Embryonic facial prominence (tissue), 1 donor: ENCODE measurements at regions not wholly inside any gene's neighbourhood (a gene's known extent, or its start where the extent isn't known, plus 50 kb on each side); places are given as distances from the start of the nearest gene placed in this dataset.

Experiments
- DNase-seq: peaks from one replicate; pipeline ENCODE4 v3.0.0-alpha.2; 2016; ENCODE audit errors: extremely low spot score

GRCh38 chr2:217120429-217120828, 260.6 kb upstream of the TNP1 start:
- DNase-seq, result no peak

DNA sequence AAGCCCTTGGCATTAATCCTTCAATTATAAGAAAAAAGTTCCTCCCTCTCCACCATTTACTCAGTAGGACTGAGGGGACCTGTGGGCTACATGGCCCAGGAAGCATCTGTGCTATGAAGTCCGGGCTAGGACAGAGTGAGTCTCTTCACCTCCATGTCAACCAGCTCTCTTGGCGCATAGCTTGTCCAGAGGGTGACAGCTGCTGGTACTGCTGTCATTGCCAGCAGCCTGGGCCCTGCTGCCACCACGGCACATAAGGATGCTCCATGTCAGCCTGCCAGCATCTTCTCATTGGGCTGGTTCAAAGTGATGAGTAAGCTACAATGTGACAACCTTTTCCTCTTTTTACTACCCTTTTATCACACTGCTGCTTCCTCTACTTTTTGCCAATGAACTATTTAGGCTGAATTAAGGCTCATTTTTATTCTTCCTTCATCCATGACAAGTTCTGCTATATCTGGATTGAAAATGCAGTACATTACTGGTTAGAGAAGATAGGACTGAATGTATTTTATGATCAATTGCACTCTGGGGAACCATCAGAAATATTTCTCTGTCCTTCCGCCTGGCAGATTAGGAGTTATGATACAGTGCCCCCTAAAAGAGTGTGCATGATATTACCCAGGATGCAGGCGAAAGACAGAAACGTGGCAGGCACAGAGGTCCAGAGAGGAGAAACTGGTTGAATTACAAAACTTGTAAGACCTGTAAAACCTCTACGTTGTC, 258.9 kb upstream of the TNP1 start:
- DNase-seq, result no peak

DNA sequence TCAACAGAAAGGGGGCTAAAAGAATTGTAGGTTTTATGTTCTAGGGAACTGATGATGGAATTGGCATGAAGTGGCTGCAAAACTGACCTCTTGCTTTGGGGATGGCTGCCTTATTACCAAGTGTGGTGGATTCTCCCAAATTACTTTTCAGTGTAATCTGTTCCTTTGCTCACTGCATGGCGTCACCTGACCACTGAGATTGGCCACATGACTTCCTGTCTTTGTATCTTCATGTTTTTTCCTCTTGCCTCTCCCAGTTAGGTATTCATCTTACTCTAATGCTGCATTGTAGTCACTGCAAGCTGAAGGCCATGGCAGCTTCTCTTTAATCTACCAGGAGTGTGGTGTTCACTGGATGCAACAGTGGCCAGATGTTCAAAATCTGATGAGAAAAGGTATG, 257.7 kb upstream of the TNP1 start:
- DNase-seq, result no peak

GRCh38 chr2:217116610-217117009, 256.7 kb upstream of the TNP1 start:
- DNase-seq, result no peak

DNA sequence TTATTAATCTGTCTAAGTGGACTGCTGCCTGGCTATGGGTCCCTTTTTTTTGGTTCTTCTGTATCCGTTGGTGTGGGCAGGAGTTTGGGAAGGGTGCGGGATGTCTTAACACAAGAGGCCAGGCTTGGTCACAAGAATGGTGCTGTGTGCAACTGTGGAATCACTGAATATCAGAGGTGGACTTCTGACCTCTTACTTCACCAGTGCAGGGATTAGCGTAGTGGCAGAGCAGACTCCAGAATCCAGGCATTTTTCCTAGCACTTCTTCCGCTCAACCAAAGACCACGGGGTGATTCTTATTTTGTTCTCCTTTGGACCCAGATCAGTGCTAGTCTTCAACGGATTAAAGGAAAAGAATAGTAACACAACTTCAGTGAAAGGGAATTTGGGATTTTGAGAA, 254.3 kb upstream of the TNP1 start:
- DNase-seq, result no peak

DNA sequence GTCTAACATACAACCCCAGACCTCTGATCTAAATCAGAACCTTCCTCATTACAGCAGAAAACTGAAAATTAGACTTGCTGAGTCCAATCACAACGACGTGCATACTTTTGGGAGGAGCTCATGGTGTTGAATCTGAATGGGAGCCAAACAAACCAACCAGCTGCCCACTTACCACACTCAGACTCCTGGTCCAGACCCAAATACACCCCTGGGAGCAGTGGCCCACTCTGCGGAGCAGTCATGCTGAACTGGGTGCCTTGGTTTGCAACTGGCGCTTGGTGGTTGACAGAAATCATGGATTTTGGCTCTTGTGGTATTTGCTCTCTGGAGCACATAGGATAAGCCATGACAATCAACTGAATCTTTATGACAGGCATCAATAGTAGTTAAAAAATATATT, 253.6 kb upstream of the TNP1 start:
- DNase-seq, result no peak

- DNase-seq, result no peak
These were observed 250.7 kb upstream of the TNP1 start for GRCh38 chr2:217110550-217110949.

- DNase-seq, result no peak
These were observed 248.7 kb upstream of the TNP1 start for GRCh38 chr2:217108575-217109027.

- DNase-seq, result no peak
These were observed 248.2 kb upstream of the TNP1 start for GRCh38 chr2:217108086-217108485.

DNA sequence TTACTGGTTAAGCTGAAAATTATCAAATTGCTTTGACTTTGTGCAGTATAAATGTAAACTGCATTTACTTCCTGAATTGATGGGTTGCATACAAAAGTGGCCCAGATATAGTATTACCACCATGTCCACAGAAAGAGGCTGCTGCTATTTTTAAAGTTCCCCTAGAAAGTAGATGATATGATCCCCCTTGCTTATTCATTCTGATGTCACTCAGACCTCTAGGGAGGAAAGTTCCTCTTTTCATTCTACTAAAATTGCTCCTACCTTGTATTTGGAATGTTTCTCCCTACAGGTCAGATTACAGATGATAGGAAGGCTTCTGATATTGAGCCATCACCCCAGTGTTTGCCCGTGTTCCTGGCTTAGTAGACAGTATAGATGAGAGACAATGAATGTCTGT, 247.6 kb upstream of the TNP1 start:
- no peak for DNase-seq

DNA sequence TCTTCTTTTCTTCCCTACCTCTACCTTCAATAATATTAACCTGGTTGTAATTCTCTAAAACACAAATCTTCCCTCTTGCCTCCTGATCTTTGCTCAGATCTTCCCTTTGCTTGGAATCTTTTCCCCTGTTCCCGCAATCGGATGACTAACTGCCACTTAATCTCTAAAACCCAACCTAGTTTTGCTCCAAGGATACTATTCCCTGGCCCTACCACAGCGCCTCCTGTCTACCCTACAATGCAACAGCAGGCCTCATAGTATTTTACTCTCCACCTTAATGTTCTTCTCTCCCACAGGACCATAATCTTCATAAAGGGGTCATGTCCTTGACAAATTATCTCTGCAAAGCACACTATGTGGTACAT, 246.8 kb upstream of the TNP1 start:
- no peak for DNase-seq

DNA sequence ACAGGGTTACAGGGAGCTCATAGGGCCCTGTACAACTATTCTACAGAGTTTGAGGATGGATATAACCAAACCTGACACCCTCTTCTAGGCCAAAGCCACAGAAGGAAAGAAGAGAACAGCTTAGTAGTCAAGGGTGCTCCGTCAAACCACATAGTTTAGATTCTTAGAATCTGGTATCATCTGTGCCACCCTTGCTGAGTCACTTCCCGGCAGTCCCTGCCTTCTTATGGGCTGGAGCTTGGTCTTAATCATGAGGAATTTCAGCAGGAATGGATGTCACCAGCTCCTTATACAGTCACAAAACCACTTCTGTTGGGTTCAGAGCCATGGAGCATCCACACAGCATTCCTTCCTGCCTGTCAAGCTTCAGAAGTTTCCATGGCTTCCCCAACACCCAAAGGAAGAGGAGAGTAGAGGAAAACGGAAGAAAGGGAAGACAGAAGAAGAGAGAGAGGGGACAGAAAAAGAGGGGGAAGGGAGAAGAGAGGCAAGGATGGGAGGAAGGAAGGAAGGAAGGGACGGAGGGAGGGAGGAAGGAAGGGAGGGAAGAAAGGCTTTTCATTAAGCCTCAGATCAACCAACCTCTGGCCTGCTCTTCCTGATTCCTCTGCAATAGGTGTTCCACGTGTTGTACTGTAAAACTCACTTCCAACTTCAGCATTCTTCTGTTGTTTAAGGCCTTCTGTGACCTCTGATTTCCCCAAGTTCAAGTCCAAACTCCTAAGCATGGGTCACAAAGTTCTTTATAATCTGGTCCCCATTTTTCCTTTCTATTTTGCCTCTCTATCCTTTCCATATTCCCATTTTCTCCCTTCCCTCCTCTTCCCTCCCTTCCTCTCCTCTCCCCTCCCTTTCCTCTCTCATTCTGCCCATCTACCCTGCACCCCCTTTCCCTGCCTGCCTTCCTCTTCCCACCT, 246.1 kb upstream of the TNP1 start:
- no peak for DNase-seq

GRCh38 chr2:217103752-217104545, 244.1 kb upstream of the TNP1 start:
- no peak for DNase-seq

GRCh38 chr2:217102956-217103355, 243.1 kb upstream of the TNP1 start:
- DNase-seq, result no peak

DNA sequence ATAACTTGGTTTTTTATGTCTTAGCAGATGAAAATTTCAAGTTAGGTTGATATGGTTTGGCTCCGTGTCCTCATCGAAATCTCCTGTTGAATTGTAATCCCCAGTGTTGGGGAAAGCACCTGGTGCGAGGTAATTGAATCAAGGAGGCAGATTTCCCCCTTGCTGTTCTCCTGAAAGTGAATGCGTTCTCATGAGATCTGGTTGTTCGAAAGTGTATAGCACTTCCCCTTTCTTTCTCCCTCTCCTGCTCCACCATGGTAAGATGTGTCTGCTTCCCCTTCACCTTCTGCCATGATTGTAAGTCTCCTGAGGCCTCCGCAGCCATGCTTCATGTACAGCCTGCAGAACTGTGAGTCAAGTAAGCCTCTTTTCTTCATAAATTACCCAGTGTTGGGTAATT, 242.1 kb upstream of the TNP1 start:
- DNase-seq, result no peak

DNA sequence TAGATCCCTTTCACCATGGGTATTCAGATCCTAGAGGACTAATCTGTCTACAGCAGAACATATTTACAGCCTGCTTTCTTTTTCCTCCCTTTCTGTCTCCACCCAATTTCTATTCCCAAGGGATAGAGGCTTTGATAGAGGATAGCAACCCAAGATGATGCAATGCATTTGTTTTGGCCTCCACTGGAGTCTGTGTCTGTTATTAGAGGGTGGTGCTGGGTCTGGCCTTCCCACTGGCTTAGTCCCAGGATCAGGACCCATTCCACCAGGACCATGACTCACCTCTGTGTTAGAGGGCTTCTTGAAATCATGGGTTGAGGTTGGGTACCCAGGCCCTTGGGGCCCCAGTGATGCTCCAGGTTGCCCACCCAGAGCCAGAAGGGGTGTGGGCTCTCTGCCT, 239.7 kb upstream of the TNP1 start:
- no peak for DNase-seq

- DNase-seq, result no peak
These were observed 238.6 kb upstream of the TNP1 start for GRCh38 chr2:217098435-217098834.

DNA sequence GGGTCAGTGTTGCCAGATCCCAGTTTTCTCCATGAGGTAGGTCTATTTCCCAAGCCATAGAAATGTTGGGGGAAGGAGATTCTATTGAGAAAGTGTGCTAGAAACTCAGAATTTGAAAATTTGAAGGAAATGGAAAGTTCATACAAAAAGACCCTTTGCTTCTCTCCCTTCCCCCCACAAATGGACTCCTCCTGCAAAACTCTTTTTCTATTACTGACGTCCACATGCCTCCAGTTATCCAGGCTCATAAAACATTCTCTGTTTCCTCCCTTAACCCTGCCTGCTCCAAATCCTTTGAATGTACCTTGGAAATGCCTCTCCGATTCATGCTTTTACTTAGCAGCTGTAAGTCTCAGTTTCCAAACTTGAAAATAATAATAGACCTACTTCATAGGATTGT, 237.5 kb upstream of the TNP1 start:
- no peak for DNase-seq

DNA sequence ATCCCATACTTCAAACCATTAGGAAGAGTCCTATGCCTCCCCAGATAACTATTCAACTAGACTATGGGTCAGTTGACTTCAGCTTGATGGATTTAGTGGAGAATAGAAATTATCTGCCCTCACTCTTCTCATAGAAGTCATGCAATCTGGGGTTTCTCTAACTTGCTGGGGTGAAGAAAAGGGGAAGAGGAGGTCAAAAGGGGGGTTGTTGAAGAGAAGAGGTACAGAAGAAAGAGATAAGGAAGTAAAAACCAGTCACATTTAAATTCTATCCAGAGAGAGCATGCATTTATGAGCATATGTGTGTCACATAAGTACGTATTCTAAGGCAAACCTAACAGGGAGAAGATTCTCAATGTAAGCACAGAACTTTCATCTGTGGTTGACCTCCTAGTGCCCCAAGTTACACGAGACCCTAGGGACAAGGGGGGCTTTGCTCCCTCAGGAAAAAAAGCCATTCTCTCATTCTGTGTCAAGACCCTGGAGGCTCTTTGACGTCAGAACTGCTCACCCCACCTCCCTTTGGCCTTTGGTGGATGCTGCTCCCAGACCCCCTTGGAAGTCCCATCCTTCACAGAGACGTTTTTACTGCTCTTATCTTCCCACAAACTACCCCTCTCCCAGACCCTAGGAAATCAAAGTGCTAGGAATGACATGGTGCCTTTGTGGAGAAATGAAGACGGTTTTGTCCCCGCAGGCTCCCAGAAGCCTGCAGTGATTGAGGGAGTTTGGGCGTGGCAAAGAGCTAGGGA, 236.8 kb upstream of the TNP1 start:
- DNase-seq, result no peak

DNA sequence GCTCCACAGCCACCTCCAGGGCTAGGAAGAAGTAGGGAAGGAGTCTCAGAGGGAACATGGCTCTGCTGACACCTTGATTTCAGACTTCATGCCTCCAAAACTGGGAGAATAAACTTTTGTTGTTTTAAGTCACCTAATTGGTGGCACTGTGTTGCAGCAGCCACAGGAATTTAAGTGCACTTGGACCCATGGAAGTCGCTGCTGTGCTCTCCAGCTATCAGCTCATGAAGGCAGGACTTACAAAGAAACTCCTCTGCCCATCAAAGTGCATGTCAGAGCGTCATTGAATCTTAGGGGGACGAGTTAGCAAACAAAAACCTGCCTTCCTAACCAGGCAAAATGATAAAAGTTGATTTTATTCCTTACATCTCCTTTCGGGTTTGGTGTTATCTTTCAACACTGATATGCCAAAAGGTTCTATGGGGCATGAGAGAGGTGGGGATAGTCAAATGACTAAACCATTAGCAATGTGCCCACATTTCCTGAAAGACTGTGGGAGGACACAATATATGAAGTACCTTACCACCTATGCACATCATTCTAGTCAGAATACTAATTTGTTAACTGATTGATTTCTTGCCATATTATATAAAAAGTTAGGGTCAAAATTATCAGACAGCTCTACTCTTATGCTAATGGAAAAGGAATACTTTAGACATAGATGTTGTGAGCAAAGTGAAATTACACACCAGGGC, 235.8 kb upstream of the TNP1 start:
- DNase-seq, result no peak
